ENCODE measurements at regions not wholly inside any gene's neighbourhood (a gene's known extent, or its start where the extent isn't known, plus 50 kb on each side); places are given as distances from the start of the nearest gene placed in this dataset.

- H3K4me2 ChIP-seq (ENCODE audit: low read depth, low read length): no peak overlapping the region
- no peaks in the 10 kb centered on the region for H3K27me3 ChIP-seq (ENCODE audit: control insufficient read depth, insufficient read depth, low read length)
- H2BK5ac ChIP-seq (ENCODE audit: low read depth, low read length, poor library complexity, severe bottlenecking): no peak overlapping the region
- DNase-seq: no peak
- no peak overlapping the region for H2AK5ac ChIP-seq (ENCODE audit: low read depth, low read length)
- H2BK120ac ChIP-seq (ENCODE audit: low read depth, low read length): no peak overlapping the region
- intact Hi-C loops (cut with micrococcal nuclease) (no loop called here), in situ Hi-C loops (cut with MboI; ENCODE audit: low sequenced_read_pairs) (no loop called here), dilution Hi-C loops (cut with HindIII; ENCODE audit: low sequenced_read_pairs, unreplicated experiment) (no loop called here)
- no peak overlapping the region for H3K56ac ChIP-seq (ENCODE audit: extremely low read depth, insufficient read depth, low read length)
- 0 out of 2 replicates have a peak, but pooled peaks cover 2% of the 10 kb centered on the region for H3K9me3 ChIP-seq (ENCODE audit: control insufficient read depth, insufficient read depth, low read length)
- ChIA-PET CTCF (no interaction called here), POLR2A (ENCODE audit: unreplicated experiment) (no interaction called here)
- H2BK20ac ChIP-seq (ENCODE audit: low read depth, low read length): no peak overlapping the region
- no peak overlapping the region for H4K8ac ChIP-seq (ENCODE audit: low read depth in 2 of 2, low read length in 2 of 2)
- no TSS peak for BruUV-seq (replicated peaks)
- no peak overlapping the region for H2BK15ac ChIP-seq (ENCODE audit: low read depth, low read length)
- H3K27ac ChIP-seq (ENCODE audit: insufficient read depth, low read length): no peak overlapping the region
- no peaks in the 10 kb centered on the region for H4K20me1 ChIP-seq (ENCODE audit: insufficient read depth, low read length)
- H2AK9ac ChIP-seq (replicated peaks; ENCODE audit: low read depth, low read length, poor library complexity): no peak overlapping the region
- no peak overlapping the region for H2AFZ ChIP-seq (replicated peaks; ENCODE audit: low read length, poor library complexity)
- ATAC-seq (ENCODE audit: low read depth): no peak
- no peaks in the 10 kb centered on the region for H3K4me1 ChIP-seq (ENCODE audit: control insufficient read depth, insufficient read depth, low read length)
- H3K4ac ChIP-seq (ENCODE audit: low read depth, low read length): no peak overlapping the region
- H3K79me1 ChIP-seq (ENCODE audit: low read depth in 1 of 2, low read length in 2 of 2): no peaks in the 10 kb centered on the region
- TF ChIP-seq RFX5 (IDR thresholded peaks at IDR 0.05; ENCODE audit: low read depth, low read length) (no peak), SMC3 (IDR thresholded peaks at IDR 0.05; ENCODE audit: low read depth, low read length) (no peak), MXI1 (IDR thresholded peaks at IDR 0.05; ENCODE audit: borderline replicate concordance, low read depth, low read length) (no peak), NFE2L2 (IDR thresholded peaks at IDR 0.05; ENCODE audit: low read depth, low read length) (no peak), MAZ (IDR thresholded peaks at IDR 0.05; ENCODE audit: borderline replicate concordance, low read depth, low read length) (no peak), MAFK (IDR thresholded peaks at IDR 0.05; ENCODE audit: low read depth, low read length) (no peak), BHLHE40 (IDR thresholded peaks at IDR 0.05; ENCODE audit: low read depth, low read length) (no peak), CEBPB (IDR thresholded peaks at IDR 0.05; ENCODE audit: low read depth, low read length) (no peak), CHD1 (IDR thresholded peaks at IDR 0.05; ENCODE audit: low read depth, low read length) (no peak), POLR2A (IDR thresholded peaks at IDR 0.05; ENCODE audit: low read depth, low read length) (no peak), RAD21 (IDR thresholded peaks at IDR 0.05; ENCODE audit: low read length) (no peak), RCOR1 (IDR thresholded peaks at IDR 0.05; ENCODE audit: insufficient replicate concordance, low read length) (no peak), FOS (IDR thresholded peaks at IDR 0.05; ENCODE audit: low read depth, low read length) (no peak)
- TF ChIP-seq, protein P1, sequence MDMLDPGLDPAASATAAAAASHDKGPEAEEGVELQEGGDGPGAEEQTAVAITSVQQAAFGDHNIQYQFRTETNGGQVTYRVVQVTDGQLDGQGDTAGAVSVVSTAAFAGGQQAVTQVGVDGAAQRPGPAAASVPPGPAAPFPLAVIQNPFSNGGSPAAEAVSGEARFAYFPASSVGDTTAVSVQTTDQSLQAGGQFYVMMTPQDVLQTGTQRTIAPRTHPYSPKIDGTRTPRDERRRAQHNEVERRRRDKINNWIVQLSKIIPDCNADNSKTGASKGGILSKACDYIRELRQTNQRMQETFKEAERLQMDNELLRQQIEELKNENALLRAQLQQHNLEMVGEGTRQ (IDR thresholded peaks at IDR 0.05; ENCODE audit: low read depth, low read length): no peak
- TF ChIP-seq, protein P2, sequence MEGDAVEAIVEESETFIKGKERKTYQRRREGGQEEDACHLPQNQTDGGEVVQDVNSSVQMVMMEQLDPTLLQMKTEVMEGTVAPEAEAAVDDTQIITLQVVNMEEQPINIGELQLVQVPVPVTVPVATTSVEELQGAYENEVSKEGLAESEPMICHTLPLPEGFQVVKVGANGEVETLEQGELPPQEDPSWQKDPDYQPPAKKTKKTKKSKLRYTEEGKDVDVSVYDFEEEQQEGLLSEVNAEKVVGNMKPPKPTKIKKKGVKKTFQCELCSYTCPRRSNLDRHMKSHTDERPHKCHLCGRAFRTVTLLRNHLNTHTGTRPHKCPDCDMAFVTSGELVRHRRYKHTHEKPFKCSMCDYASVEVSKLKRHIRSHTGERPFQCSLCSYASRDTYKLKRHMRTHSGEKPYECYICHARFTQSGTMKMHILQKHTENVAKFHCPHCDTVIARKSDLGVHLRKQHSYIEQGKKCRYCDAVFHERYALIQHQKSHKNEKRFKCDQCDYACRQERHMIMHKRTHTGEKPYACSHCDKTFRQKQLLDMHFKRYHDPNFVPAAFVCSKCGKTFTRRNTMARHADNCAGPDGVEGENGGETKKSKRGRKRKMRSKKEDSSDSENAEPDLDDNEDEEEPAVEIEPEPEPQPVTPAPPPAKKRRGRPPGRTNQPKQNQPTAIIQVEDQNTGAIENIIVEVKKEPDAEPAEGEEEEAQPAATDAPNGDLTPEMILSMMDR (conservative IDR thresholded peaks at IDR 0.05; ENCODE audit: low read depth, low read length): no peak
- TF ChIP-seq, protein P3, sequence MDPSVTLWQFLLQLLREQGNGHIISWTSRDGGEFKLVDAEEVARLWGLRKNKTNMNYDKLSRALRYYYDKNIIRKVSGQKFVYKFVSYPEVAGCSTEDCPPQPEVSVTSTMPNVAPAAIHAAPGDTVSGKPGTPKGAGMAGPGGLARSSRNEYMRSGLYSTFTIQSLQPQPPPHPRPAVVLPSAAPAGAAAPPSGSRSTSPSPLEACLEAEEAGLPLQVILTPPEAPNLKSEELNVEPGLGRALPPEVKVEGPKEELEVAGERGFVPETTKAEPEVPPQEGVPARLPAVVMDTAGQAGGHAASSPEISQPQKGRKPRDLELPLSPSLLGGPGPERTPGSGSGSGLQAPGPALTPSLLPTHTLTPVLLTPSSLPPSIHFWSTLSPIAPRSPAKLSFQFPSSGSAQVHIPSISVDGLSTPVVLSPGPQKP (IDR thresholded peaks at IDR 0.05; ENCODE audit: borderline replicate concordance, low read depth, low read length): no peak
- no peak overlapping the region for H3K14ac ChIP-seq (replicated peaks; ENCODE audit: low read depth, low read length)
- no peak overlapping the region for H3K9ac ChIP-seq (ENCODE audit: low read depth, low read length)
- H4K5ac ChIP-seq (ENCODE audit: low read depth, low read length): no peak overlapping the region
- H3K23ac ChIP-seq (ENCODE audit: low read depth, low read length): no peak overlapping the region
- no peak overlapping the region for H3K18ac ChIP-seq (ENCODE audit: low read depth, low read length)
- H3K4me3 ChIP-seq (ENCODE audit: insufficient read depth, low read depth, low read length): no peak overlapping the region
- H3K9me1 ChIP-seq (ENCODE audit: insufficient read depth, low read length): no peaks in the 10 kb centered on the region
- 20% methylated on average over 1 of the region's 24 CpGs; no CpG with 5 or more reads in 1 of the 2 experiments for WGBS, 2 experiments (ENCODE audit: extremely low coverage in 2 of 2, insufficient read length in 1 of 2)
- H3K36me3 ChIP-seq (ENCODE audit: control insufficient read depth, insufficient read depth, low read length): no peaks in the 10 kb centered on the region
- H4K91ac ChIP-seq (ENCODE audit: insufficient read depth, low read depth, low read length): no peak overlapping the region
Measured at GRCh38 chr16:55018881-55019280, 88.2 kb downstream of the IRX5 start.

Measured in IMR-90 (cell line).